Pons (tissue), 1 donor: ENCODE measurements at regions not wholly inside any gene's neighbourhood (a gene's known extent, or its start where the extent isn't known, plus 50 kb on each side); places are given as distances from the start of the nearest gene placed in this dataset.
A peak's percentile ranks its signal among the peaks of the same experiment; 100 is the strongest.

Experiments used
- DNase-seq: peaks from one replicate; pipeline ENCODE4 v3.0.0-alpha.2; 2016; ENCODE audit warnings: low spot score

GRCh38 chr1:59089036-59089798 is 207.7 kb upstream of the FGGY start:
- no peak for DNase-seq

GRCh38 chr1:59089922-59090457 is 206.9 kb upstream of the FGGY start:
- no peak for DNase-seq

GRCh38 chr1:59092126-59092525 is 204.8 kb upstream of the FGGY start:
- no peak for DNase-seq

- no peak for DNase-seq
Measured at GRCh38 chr1:59094001-59094400, 202.9 kb upstream of the FGGY start.

- peak; percentile 50 for DNase-seq
Measured at GRCh38 chr1:59096501-59096900, 200.4 kb upstream of the FGGY start.

GRCh38 chr1:59098655-59099054 is 198.2 kb upstream of the FGGY start:
- DNase-seq = no peak

- no peak for DNase-seq
Measured at GRCh38 chr1:59100708-59101374, 196.1 kb upstream of the FGGY start.

- DNase-seq = no peak
Measured at GRCh38 chr1:59101518-59101917, 195.4 kb upstream of the FGGY start.

GRCh38 chr1:59103457-59103856 is 193.4 kb upstream of the FGGY start:
- DNase-seq = no peak

- DNase-seq = no peak
Measured at GRCh38 chr1:59104191-59104760, 192.6 kb upstream of the FGGY start.

GRCh38 chr1:59105548-59106507 is 191.1 kb upstream of the FGGY start:
- no peak for DNase-seq

GRCh38 chr1:59107516-59107915 is 189.4 kb upstream of the FGGY start:
- DNase-seq = peak; percentile 44

GRCh38 chr1:59107916-59108315 is 189.0 kb upstream of the FGGY start:
- no peak for DNase-seq

- DNase-seq = no peak
Measured at GRCh38 chr1:59108481-59109317, 188.2 kb upstream of the FGGY start.

- DNase-seq = no peak
Measured at GRCh38 chr1:59110271-59110670, 186.6 kb upstream of the FGGY start.

- DNase-seq = no peak
Measured at GRCh38 chr1:59113876-59114457, 182.9 kb upstream of the FGGY start.

GRCh38 chr1:59115865-59116264 is 181.0 kb upstream of the FGGY start:
- DNase-seq = no peak

GRCh38 chr1:59116920-59117542 is 179.9 kb upstream of the FGGY start:
- no peak for DNase-seq

- no peak for DNase-seq
Measured at GRCh38 chr1:59122527-59122926, 174.4 kb upstream of the FGGY start.

- no peak for DNase-seq
Measured at GRCh38 chr1:59123081-59123681, 173.7 kb upstream of the FGGY start.
